ENCODE measurements at regions not wholly inside any gene's neighbourhood (a gene's known extent, or its start where the extent isn't known, plus 50 kb on each side); places are given as distances from the start of the nearest gene placed in this dataset.

DNA sequence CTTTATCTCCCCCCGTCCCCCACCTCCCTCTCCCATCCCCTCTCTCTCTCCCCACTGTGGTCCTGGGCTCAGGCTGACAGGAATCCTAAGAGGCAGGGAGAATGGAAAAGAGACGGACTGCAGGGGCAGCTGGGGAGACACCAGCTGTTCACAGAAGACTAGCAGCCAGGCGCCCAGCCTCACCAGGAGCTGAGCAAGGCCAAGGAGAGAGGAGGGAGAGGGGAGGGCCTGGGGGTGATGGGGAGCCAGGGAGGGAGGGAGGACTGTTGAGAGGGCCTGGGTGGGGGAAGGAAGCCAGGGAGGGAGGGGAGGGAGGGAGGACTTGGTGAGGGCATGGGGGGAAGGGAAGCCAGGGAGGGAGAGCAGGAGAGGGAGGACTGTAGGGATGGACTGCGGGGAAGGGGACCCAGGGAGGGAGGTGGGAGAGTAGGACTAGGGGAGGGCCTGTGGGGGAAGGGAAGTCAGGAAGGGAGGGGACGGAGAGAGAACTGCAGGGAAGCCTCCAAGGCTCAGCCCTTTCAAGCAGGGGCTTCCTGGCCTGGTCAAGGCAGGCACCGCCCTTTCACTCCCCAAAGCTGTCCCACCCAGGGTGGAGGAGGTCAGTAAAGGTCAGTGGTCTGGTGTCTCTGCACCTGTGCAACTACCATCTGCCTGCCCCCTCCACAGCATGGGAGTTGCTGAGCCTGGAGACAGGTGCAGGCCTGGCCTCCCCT is 517.7 kb upstream of the MYT1L start:
- DNase-seq (ENCODE audit: low spot score) = peak; percentile 33
- 49% methylated on average over 3 of the region's 6 CpGs for WGBS (ENCODE audit: low lambda C conversion rate, missing lambda C conversion rate)
- H3K4me2 ChIP-seq = no peak overlapping the region

GRCh38 chr2:2848198-2848597 is 517.1 kb upstream of the MYT1L start:
- no peak overlapping the region for H3K4me3 ChIP-seq
- H3K79me2 ChIP-seq = no peaks in the 10 kb centered on the region
- 96% methylated on average over 6 of the region's 6 CpGs for WGBS (ENCODE audit: low lambda C conversion rate, missing lambda C conversion rate)
- no peaks in the 10 kb centered on the region for H3K27me3 ChIP-seq
- no peak overlapping the region for H2AFZ ChIP-seq
- no peaks in the 10 kb centered on the region for H3K4me1 ChIP-seq (ENCODE audit: insufficient read depth)
- H3K27ac ChIP-seq = no peak overlapping the region
- no peak overlapping the region for H3K4me2 ChIP-seq
- H3K9me3 ChIP-seq (ENCODE audit: low read depth) = no peaks in the 10 kb centered on the region
- no peaks in the 10 kb centered on the region for H3K9me2 ChIP-seq (replicated peaks; ENCODE audit: insufficient read depth)
- no peak for TF ChIP-seq EZH2phosphoT487 (IDR thresholded peaks at IDR 0.05; ENCODE audit: low read depth, severe bottlenecking, unreplicated experiment)
- no peak for TF ChIP-seq EZH2 (IDR thresholded peaks at IDR 0.05; ENCODE audit: borderline replicate concordance)
- no peak for TF ChIP-seq CTCF (IDR thresholded peaks at IDR 0.05; ENCODE audit: poor library complexity)
- DNase-seq (ENCODE audit: low spot score) = no peak
- H4K20me1 ChIP-seq (ENCODE audit: insufficient read depth, poor library complexity, severe bottlenecking) = no peaks in the 10 kb centered on the region
- H3K36me3 ChIP-seq (replicated peaks; ENCODE audit: insufficient read depth, low read depth) = no peaks in the 10 kb centered on the region

More for the DNA sequence above, 517.7 kb upstream of the MYT1L start:
- no peak for TF ChIP-seq EZH2 (IDR thresholded peaks at IDR 0.05; ENCODE audit: borderline replicate concordance)
- no peak for TF ChIP-seq CTCF (IDR thresholded peaks at IDR 0.05; ENCODE audit: poor library complexity)
- no peak for TF ChIP-seq EZH2phosphoT487 (IDR thresholded peaks at IDR 0.05; ENCODE audit: low read depth, severe bottlenecking, unreplicated experiment)
- H3K27me3 ChIP-seq = no peaks in the 10 kb centered on the region
- no peak overlapping the region for H3K27ac ChIP-seq
- no peaks in the 10 kb centered on the region for H3K9me2 ChIP-seq (replicated peaks; ENCODE audit: insufficient read depth)
- H4K20me1 ChIP-seq (ENCODE audit: insufficient read depth, poor library complexity, severe bottlenecking) = no peaks in the 10 kb centered on the region
- no peak overlapping the region for H3K4me3 ChIP-seq
- H3K79me2 ChIP-seq = no peaks in the 10 kb centered on the region
- H3K36me3 ChIP-seq (replicated peaks; ENCODE audit: insufficient read depth, low read depth) = no peaks in the 10 kb centered on the region
- no peaks in the 10 kb centered on the region for H3K4me1 ChIP-seq (ENCODE audit: insufficient read depth)
- no peaks in the 10 kb centered on the region for H3K9me3 ChIP-seq (ENCODE audit: low read depth)
- no peak overlapping the region for H2AFZ ChIP-seq

DNA sequence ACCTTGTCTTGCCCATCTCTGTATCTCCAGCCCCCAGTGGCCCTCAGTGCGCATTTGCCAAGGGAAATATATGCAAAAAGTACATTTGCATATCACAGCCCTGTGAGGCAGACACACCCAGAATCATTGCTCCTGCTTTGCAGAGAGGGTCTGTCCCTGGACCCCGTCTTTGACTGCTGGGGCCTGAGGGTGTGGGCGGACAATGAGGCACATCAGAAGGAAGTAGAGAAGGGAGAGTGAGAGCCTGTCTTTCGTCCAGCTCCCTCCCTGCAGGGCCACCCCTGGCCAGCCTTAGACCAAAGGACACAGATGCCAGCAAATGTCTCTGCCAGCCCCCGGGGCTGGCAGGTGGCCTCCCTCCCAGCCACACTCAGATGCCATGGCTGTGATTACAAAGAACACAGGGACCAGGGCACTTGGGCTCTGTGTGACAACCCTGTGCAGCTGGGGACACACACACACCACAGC is 516.2 kb upstream of the MYT1L start:
- H3K4me1 ChIP-seq (ENCODE audit: insufficient read depth) = no peaks in the 10 kb centered on the region
- H3K27ac ChIP-seq = no peak overlapping the region
- no peak for TF ChIP-seq CTCF (IDR thresholded peaks at IDR 0.05; ENCODE audit: poor library complexity)
- TF ChIP-seq EZH2phosphoT487 (IDR thresholded peaks at IDR 0.05; ENCODE audit: low read depth, severe bottlenecking, unreplicated experiment) = no peak
- TF ChIP-seq EZH2 (IDR thresholded peaks at IDR 0.05; ENCODE audit: borderline replicate concordance) = no peak
- H3K36me3 ChIP-seq (replicated peaks; ENCODE audit: insufficient read depth, low read depth) = no peaks in the 10 kb centered on the region
- no peaks in the 10 kb centered on the region for H3K27me3 ChIP-seq
- WGBS (ENCODE audit: low lambda C conversion rate, missing lambda C conversion rate) = 71% methylated on average over 5 of the region's 5 CpGs
- no peaks in the 10 kb centered on the region for H3K79me2 ChIP-seq
- H3K9me2 ChIP-seq (replicated peaks; ENCODE audit: insufficient read depth) = no peaks in the 10 kb centered on the region
- no peaks in the 10 kb centered on the region for H4K20me1 ChIP-seq (ENCODE audit: insufficient read depth, poor library complexity, severe bottlenecking)
- no peak overlapping the region for H2AFZ ChIP-seq
- no peak overlapping the region for H3K4me3 ChIP-seq
- H3K4me2 ChIP-seq = no peak overlapping the region
- H3K9me3 ChIP-seq (ENCODE audit: low read depth) = no peaks in the 10 kb centered on the region
- no peak for DNase-seq (ENCODE audit: low spot score)
